Stimulated activated effector memory CD8-positive, alpha-beta T cell treated with anti-CD3 and anti-CD28 coated beads, Interleukin-12 subunit alpha, Interleukin-12 subunit beta, amount 100 ng/mL, for 72 hours (primary cell): ENCODE measurements at regions not wholly inside any gene's neighbourhood (a gene's known extent, or its start where the extent isn't known, plus 50 kb on each side); places are given as distances from the start of the nearest gene placed in this dataset.
A peak's percentile ranks its signal among the peaks of the same experiment; 100 is the strongest.
"Not testable (repeated sequence)": the region's sequence is repeated elsewhere in the genome, so short reads cannot be mapped to it uniquely, and the experiment has no call there.

Source experiments
- ATAC-seq: fragments of 150-1000 bp; cut with Tn5 transposase; 2 replicates; pipeline ENCODE4 v1.10.0; 2021
- DNase-seq, 2 donors: peaks; one replicate each; pipeline ENCODE4 v3.0.0; 2021 to 2022; ENCODE audit warnings: low spot score in 2 of 2
- H3K27ac Mint-ChIP-seq: one replicate; pipeline ENCODE4 v1.8.0; 2022; ENCODE audit warnings: mild to moderate bottlenecking, mixed read lengths
- H3K36me3 Mint-ChIP-seq: one replicate; pipeline ENCODE4 v1.8.0; 2022; ENCODE audit warnings: mild to moderate bottlenecking, mixed read lengths
- H3K4me1 Mint-ChIP-seq: one replicate; pipeline ENCODE4 v1.8.0; 2022; ENCODE audit warnings: mixed read lengths
- H3K4me3 Mint-ChIP-seq: one replicate; pipeline ENCODE4 v1.8.0; 2022; ENCODE audit warnings: mild to moderate bottlenecking, mixed read lengths
- H3K9me3 Mint-ChIP-seq: one replicate; pipeline ENCODE4 v1.8.0; 2022; ENCODE audit warnings: mixed read lengths

DNA sequence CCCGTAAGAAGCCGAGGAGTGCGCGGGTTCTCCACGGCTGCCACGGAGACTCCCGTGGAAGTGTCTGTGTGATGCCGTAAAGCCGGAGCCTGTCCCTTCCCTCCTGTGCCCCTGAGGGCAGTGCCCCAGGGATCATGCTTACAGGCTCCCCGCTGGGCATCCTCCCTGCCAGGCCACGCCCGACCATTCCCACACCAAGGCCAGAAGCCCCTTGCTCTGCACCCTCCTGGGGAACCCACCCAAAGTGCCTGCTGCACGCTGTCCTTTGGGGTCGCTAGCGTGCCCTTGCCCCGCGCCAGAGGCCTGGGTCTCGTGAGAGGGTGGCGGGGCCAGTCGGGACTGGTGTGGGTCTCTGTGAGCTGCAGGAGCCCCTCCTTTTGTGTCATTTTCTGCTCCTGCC, 228.5 kb upstream of the C1orf174 start:
- ATAC-seq (no peak), DNase-seq (no peak)
- Mint-ChIP-seq H3K9me3 (no peaks in the 10 kb centered on the region), H3K36me3 (no peaks in the 10 kb centered on the region), H3K27ac (no peak overlapping the region), H3K4me1 (no peaks in the 10 kb centered on the region), H3K4me3 (no peak overlapping the region)

DNA sequence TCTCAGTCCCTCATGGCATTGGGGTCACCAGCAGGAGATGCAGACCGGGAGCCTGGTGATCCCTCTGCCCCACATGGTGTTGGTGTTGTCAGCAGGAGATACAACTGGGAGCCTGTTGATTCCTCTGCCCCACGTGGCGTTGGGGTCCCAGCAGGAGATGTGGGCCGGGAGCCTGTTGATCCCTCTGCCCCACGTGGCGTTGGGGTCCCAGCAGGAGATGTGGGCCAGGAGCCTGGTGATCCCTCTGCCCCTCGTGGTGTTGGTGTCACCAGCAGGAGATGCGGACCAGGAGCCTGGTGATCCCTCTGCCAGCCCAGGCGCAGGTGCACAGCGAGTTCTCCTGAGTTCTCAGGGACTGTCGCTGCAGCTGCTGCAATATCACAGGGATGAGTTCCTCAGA, 229.6 kb upstream of the C1orf174 start:
- ATAC-seq, result no peak
- H3K9me3 Mint-ChIP-seq, result no peaks in the 10 kb centered on the region
- H3K4me3 Mint-ChIP-seq, result no peak overlapping the region
- no peak for DNase-seq
- H3K27ac Mint-ChIP-seq, result no peak overlapping the region
- H3K4me1 Mint-ChIP-seq, result no peaks in the 10 kb centered on the region
- H3K36me3 Mint-ChIP-seq, result no peaks in the 10 kb centered on the region

DNA sequence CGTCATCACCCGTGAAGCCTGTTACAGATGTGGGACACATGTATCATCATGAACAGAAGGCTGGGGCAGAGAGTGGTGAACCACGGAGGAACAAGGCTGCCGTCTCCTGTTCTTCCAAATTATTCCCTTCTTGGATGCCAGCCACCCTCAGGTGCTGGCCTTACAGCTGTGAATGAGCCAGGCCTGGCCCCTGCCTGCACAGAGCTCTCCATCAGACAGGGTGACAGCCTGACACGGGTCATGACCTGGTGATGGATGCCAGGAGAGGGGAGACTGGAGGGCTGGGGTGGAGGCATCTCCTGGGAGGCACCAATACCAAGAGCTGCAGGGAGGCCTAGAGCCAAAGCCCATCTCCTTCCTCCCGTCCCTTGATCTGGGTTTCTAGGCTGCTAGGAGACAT, 230.0 kb upstream of the C1orf174 start:
- no peaks in the 10 kb centered on the region for H3K9me3 Mint-ChIP-seq
- ATAC-seq, result no peak
- no peak overlapping the region for H3K4me3 Mint-ChIP-seq
- no peak for DNase-seq
- no peaks in the 10 kb centered on the region for H3K36me3 Mint-ChIP-seq
- no peak overlapping the region for H3K27ac Mint-ChIP-seq
- H3K4me1 Mint-ChIP-seq, result no peaks in the 10 kb centered on the region

DNA sequence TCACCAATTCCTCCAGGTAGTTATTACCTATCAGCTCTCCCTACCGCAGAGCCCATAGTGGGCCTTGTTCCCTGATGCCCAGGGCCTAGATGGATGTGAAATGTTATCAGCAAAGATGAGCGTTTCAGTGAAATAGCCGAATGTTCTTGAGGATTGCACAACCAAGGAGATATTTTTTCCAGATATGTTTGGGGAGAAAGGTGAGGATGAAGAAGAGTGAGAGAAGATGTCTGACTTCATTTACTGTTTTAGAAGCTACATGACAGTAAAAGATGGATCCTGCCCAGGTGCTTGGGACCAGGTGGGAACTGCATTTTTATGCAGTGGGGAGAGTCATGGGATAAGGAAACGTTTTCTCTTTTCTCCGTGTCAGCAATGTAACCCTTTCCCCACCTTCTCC, 231.7 kb upstream of the C1orf174 start:
- H3K4me1 Mint-ChIP-seq, result no peaks in the 10 kb centered on the region
- no peak overlapping the region for H3K4me3 Mint-ChIP-seq
- H3K9me3 Mint-ChIP-seq, result peaks cover 13% of the 10 kb centered on the region
- ATAC-seq, result no peak
- DNase-seq, result no peak
- H3K27ac Mint-ChIP-seq, result no peak overlapping the region
- H3K36me3 Mint-ChIP-seq, result no peaks in the 10 kb centered on the region

DNA sequence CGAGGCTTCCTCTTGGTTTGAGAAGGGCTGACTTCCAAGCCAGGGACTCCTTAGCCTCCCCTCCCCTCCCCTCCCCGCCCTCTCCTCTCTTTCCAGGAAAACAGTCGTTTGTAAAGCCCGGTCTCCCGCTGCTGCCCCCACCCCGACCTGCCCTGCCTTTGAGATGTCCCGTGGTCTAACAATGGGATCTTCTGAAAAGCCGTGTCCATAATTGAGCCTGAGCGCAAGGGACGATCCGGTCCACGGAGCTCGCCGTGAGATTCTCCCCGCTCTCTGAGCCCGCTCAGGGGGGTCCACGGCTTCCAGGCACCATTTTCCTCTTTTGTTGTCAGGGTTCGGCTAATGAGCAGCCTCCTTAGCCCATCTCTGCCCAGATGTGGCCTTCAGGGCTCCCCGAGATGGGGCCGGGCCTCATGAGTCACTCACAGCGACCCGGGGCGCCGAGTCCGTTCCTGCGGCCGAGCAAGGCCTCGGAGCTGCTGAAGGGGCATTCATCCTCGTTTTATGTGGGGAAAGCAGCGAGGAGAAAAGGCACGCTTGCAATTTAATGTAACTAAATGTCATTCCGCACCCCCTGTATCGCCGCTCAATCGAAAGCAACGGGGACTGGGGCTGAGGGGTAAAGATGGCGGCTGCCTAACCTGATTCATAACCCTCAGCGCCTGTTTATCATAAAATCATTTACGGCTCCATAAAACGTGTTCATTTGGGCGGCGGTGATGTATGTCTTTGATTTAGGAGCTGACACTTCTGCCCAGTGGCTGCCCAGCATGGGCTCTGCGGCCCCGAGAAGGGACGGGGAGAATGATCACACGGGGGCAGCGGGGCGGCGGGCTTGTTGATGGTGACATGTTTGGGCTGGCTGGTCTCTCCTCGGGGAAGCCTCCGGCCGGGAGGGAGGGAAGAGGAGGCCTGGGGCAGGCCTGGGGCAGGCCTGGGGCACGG, 232.6 kb upstream of the C1orf174 start:
- H3K36me3 Mint-ChIP-seq, result no peaks in the 10 kb centered on the region
- H3K27ac Mint-ChIP-seq, result no peak overlapping the region
- H3K9me3 Mint-ChIP-seq, result peaks cover 14% of the 10 kb centered on the region
- no peak for DNase-seq
- H3K4me3 Mint-ChIP-seq, result no peak overlapping the region
- no peak for ATAC-seq
- no peaks in the 10 kb centered on the region for H3K4me1 Mint-ChIP-seq

DNA sequence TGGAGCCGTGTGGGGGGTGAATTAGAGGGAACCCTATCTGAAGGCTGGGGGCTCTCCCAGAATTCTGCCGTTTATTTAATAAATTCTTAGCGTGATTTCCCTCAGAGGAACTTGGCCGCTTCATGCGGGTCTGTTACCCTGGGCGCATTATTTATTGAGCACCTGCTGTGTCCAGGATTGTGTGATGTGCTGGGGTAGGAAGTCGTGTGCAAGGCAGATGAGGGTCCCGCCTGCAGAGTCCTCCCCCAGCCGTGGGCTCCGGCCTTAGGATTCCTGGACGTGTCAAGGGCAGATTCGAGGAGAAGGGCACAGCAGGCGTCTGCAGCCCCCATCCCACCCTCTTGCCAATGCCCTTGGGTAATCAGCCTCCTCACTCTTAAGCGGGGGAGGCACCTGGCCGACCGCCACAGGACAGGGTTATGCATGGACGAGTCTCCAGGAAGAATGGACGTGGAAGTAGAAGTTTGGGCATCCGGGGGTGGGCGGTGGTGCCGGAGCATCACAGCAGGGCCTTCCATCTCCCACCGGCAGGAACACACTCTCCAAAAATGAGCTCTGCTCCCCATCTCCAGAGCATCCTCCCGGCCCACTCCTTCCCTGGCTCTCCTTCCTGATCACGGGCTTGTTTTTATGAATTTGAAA, 233.3 kb upstream of the C1orf174 start:
- ATAC-seq, result no peak
- H3K4me3 Mint-ChIP-seq, result no peak overlapping the region
- H3K9me3 Mint-ChIP-seq, result peaks cover 14% of the 10 kb centered on the region
- H3K36me3 Mint-ChIP-seq, result no peaks in the 10 kb centered on the region
- H3K27ac Mint-ChIP-seq, result no peak overlapping the region
- DNase-seq, result no peak
- H3K4me1 Mint-ChIP-seq, result no peaks in the 10 kb centered on the region

DNA sequence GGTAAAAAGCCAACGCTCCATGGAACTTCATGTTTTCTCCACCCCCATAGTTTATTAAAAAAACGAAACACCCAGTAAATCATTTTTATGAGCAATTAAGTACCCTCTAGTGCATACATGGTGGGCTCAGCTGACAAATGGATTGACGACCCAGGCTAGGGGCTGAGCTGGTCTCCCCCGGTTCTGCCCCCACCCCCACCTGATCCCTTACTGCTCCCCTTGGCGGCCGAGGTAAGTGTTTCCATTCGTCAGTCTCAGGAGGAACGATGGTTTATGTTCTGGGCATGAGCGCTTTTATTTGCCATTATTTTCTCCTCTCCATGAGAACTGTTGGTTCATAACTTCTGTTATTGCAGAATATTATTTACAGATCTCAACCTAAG, 233.9 kb upstream of the C1orf174 start:
- Mint-ChIP-seq H3K9me3 (peaks cover 14% of the 10 kb centered on the region), H3K27ac (no peak overlapping the region), H3K4me1 (no peaks in the 10 kb centered on the region), H3K4me3 (no peak overlapping the region), H3K36me3 (no peaks in the 10 kb centered on the region)
- DNase-seq (no peak), ATAC-seq (no peak)

DNA sequence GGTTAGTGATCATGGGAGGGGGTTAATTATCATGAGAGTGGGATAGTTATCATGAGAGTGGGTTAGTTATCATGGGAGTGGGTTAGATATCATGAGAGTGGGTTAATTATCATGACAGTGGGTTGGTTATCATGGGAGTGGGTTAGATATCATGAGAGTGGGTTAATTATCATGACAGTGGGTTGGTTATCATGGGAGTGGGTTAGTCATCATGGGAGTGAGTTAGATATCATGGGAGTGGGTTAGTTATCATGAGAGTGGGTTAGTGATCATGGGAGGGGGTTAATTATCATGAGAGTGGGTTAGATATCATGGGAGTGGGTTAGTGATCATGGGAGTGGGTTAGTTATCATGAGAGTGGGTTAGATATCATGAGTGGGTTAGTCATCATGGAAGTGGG, 235.8 kb upstream of the C1orf174 start:
- not testable (repeated sequence) for H3K27ac Mint-ChIP-seq

DNA sequence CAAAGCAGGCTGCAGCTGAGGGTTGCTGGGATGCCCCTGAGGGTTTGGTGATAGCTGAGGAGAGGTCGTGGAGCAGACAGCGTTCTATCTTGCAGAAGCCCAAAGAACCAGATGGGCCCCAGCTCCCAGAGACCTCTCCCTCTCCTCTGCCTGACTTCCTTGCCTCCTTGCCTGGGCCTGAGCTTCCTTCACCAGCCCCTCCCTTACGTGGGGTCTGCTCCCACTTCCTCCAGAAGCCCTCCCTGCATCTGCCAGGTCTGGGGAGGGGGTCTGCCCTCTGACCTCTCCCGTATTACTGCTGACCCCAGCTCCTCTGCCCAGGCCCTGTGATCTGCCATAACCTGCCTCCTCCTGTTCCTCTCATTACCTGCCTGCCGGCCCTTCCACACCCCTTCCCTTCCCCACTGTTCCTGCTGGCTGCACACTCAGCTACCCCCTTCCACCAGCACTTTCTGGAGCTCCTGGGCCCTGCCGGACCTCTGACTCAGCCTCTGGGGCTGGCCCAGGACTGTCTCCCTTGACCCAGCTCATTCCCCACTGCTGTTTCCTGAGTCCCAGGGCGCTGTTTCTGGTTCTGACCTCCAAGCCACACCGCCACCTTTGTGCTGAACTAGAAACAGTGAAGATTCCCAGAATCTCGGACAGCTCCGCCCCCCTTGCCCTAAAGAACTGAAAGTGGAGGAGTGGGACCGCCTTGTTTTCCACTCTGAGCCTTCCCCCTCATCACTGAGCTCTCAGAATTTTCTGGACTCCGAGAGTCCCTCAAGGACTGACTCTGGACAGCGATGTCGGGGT, 237.7 kb upstream of the C1orf174 start:
- no peaks in the 10 kb centered on the region for H3K4me1 Mint-ChIP-seq
- peaks cover 14% of the 10 kb centered on the region for H3K9me3 Mint-ChIP-seq
- no peak for ATAC-seq
- H3K27ac Mint-ChIP-seq, result no peak overlapping the region
- no peak overlapping the region for H3K4me3 Mint-ChIP-seq
- no peak for DNase-seq
- H3K36me3 Mint-ChIP-seq, result no peaks in the 10 kb centered on the region

More for the DNA sequence above, 235.8 kb upstream of the C1orf174 start:
- DNase-seq, ATAC-seq, H3K36me3 Mint-ChIP-seq, H3K4me3 Mint-ChIP-seq, H3K4me1 Mint-ChIP-seq: not testable (repeated sequence)
- peaks cover 14% of the 10 kb centered on the region for H3K9me3 Mint-ChIP-seq

DNA sequence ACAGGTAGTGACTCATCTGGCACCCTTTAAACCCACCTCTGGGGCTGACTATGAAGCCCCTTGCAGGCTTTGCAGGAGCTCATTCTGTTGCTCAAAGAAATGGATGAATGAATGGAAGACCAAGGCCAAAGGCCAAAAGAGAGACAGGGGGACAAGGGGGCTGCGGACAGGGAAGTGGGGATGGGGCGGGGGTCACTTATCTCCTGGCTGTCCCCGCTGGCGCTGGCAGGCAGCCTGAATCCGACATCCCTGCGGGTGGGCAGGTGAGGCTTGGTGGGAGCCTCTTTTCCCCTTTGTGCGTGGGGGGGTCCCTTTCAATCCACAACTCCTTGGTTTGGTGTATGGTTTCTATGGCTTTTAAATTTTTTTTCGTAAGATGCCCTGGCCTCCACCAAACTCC, 239.6 kb upstream of the C1orf174 start:
- no peaks in the 10 kb centered on the region for H3K4me1 Mint-ChIP-seq
- H3K4me3 Mint-ChIP-seq, result no peak overlapping the region
- H3K9me3 Mint-ChIP-seq, result peaks cover 14% of the 10 kb centered on the region
- ATAC-seq (no peak), DNase-seq (no peak)
- H3K27ac Mint-ChIP-seq, result no peak overlapping the region
- H3K36me3 Mint-ChIP-seq, result no peaks in the 10 kb centered on the region

DNA sequence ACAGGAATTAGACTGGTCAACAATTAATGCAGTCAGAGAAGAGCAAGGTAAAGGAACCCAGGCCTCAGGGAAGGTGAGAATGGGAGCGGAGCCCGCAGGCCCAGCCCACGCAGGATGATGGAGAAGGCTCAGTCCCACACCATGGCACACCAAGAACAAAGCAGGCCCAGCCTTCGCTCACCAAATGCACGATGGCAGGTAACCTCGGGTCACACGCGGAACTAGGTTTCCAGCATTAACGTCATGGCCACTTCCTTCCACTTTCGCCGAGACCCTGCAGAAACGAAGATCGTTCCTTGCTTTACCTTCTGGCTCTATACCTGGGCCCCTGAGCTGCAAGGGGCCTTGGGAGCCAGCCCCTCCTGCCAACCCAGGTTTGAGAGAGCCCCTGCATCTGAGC, 240.2 kb upstream of the C1orf174 start:
- no peak overlapping the region for H3K4me3 Mint-ChIP-seq
- no peak overlapping the region for H3K27ac Mint-ChIP-seq
- peaks cover 14% of the 10 kb centered on the region for H3K9me3 Mint-ChIP-seq
- no peaks in the 10 kb centered on the region for H3K4me1 Mint-ChIP-seq
- H3K36me3 Mint-ChIP-seq, result no peaks in the 10 kb centered on the region
- DNase-seq (no peak), ATAC-seq (no peak)

DNA sequence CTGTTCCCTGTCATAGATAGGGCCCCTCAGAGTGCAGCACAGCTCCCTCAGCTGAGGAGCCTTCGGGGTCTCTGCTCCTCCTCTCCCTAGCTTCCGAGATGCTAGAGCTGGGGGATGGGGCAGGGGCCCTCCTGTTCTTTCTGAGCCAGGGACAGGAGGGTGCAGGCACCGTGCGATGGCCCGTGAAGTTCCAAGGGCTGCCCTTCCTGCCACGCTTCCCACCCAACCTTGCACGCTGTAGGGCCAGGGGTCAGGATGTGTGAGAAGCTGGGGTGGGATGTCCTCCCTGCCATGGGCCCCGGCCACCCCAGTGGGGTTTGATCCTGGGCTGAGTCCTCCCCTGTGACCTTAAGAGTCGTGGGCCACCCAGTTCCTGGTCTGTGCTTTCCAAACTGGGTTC, 240.7 kb upstream of the C1orf174 start:
- ATAC-seq, result no peak
- no peak overlapping the region for H3K4me3 Mint-ChIP-seq
- H3K9me3 Mint-ChIP-seq, result peaks cover 10% of the 10 kb centered on the region
- H3K27ac Mint-ChIP-seq, result no peak overlapping the region
- no peak for DNase-seq
- H3K36me3 Mint-ChIP-seq, result no peaks in the 10 kb centered on the region
- H3K4me1 Mint-ChIP-seq, result no peaks in the 10 kb centered on the region

DNA sequence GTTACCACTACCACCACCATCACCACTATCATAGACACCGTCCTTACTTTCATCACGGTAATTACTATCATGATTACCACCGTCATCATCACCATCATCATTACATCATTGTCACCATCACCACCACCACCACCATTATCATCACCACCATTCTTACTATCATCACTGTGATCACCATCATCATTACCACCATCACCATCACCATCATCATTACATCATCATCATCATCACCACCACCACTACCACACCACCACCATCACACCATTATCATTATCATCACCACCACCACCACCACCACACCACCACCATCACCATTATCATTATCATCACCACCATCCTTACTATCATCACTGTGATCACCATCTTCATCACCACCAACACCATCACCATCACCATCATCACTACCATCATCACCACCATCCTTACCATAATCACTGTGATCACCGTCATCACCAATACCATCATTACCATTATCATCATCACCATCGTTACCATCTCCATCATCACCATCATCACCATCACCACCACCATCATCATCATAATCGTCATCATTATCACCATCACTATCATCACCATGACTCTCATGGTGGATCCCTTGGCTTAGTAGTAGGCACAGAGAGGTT, 244.4 kb upstream of the C1orf174 start:
- peak; percentile 51 for ATAC-seq
- H3K4me3 Mint-ChIP-seq, result no peak overlapping the region
- no peak overlapping the region for H3K27ac Mint-ChIP-seq

DNA sequence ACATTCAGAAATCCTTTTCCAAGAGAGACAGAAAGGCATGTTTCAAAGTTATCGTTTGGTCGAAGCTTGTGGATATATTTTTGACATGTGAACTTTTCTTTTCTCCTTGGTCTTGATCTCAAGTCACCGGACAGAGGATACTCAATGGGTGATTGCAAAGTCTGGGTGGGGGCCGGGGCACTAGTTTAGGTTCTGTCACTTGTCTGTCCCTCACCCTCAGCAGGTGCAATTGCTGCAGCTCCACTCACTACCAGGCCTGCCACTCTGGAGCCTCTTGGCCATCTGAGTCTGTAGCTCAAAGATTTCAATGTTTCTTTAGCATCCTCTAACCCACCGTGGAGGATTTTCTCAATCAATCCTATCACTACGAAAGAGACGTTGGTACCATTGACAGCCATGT, 246.0 kb upstream of the C1orf174 start:
- H3K4me1 Mint-ChIP-seq, result no peaks in the 10 kb centered on the region
- H3K36me3 Mint-ChIP-seq, result no peaks in the 10 kb centered on the region
- H3K9me3 Mint-ChIP-seq, result no peaks in the 10 kb centered on the region
- ATAC-seq (no peak), DNase-seq (no peak)
- no peak overlapping the region for H3K27ac Mint-ChIP-seq
- H3K4me3 Mint-ChIP-seq, result no peak overlapping the region

More for the DNA sequence above, 244.4 kb upstream of the C1orf174 start:
- Mint-ChIP-seq H3K9me3 (no peaks in the 10 kb centered on the region), H3K36me3 (no peaks in the 10 kb centered on the region), H3K4me1 (no peaks in the 10 kb centered on the region)
- no peak for DNase-seq

DNA sequence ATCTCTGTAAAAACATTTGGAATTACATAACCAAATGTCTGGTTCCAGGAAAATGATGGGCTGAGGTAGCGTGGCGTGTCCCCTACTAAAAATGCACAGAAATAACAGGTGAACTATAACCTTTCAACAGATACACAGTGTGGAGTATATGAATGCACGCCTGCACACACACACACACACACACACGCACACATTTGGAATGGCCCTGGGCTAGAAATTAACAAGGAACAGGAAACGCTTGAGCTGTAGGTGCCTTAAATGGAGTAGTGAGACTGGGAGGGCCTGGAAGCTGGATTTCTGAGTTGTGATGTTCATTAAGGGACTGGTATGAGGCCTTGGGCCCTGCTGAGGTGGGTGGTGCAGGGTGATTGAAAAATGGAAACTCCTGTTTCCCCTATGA, 246.5 kb upstream of the C1orf174 start:
- Mint-ChIP-seq H3K4me1 (no peaks in the 10 kb centered on the region), H3K4me3 (no peak overlapping the region), H3K36me3 (no peaks in the 10 kb centered on the region), H3K27ac (no peak overlapping the region), H3K9me3 (no peaks in the 10 kb centered on the region)
- ATAC-seq (no peak), DNase-seq (no peak)
